NCI-H446 (cell line): ENCODE measurements at regions not wholly inside any gene's neighbourhood (a gene's known extent, or its start where the extent isn't known, plus 50 kb on each side); places are given as distances from the start of the nearest gene placed in this dataset.
"Not testable (repeated sequence)": the region's sequence is repeated elsewhere in the genome, so short reads cannot be mapped to it uniquely, and the experiment has no call there.

Experiments used
- DNase-seq, 2 experiments: peaks; one replicate each; lab custom pipeline; 2025; lab: John Stamatoyannopoulos, UW

DNA sequence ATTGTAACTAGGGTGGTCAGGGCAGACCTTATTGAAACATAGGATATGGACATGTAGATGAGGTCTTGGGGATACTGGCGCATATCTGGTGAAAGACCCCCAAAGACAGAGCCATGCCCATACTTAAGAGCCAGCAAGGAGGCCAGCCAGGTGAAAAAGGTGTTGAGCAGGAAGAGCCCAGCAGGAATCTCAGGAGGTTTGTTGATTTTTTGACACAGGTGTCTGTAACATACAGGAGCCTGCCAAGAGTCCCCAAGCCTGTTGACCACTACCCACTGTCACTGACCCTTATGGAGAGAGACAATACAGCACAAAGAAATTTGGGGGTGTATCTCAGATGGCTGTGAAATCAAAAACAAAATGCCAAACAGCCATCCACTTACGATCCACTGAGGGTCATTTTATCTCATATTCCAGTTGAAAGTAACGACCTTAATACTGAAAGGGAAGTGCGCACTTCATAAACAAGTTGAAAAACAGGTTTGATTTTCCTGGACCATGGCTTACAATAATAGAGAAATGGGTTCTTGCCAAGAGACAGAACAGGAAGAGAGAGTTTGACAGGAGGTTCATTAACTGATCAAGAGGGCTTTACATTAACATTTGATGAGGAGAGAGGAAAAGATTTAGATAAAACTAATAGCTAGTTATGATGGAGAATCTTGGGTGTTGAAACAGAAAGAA, 163.6 kb downstream of the GLUL start:
- DNase-seq, result no peak

DNA sequence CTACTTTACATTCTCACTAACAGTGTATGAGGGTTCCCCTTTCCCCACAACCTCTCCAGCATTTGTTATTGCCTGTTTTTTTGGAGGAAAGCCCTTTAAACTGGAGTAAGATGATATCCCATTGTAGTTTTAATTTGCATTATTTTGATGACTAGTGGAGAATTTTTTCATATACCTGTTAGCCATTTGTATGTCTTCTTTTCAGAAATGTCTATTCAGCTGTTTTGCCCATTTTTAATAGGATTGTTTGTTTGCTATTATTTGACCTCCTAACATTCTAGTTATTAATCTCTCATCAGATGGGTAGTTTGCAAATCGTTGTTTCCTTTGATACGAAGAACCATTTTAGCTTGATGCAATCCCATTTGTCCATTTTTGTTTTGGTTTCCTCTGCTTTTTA, 165.0 kb downstream of the GLUL start:
- DNase-seq, result no peak

DNA sequence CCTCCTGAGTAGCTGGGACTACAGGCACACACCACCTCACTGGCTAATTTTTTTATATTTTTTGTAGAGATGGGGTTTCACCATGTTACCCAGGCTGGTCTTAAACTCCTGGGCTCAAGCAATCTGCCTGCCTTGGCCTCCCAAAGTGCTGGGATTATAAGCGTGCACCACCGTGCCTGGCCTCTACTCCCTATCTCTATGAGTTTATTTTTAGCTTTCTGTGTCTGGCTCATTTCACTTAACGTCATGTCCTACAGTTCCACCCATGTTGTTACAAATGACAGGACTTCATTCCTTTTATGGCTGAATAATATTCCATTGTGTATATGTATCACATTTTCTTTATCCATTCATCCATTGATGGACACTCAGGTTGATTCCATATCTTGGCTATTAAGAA, 164.2 kb upstream of the ZNF648 start:
- DNase-seq, result not testable (repeated sequence)

DNA sequence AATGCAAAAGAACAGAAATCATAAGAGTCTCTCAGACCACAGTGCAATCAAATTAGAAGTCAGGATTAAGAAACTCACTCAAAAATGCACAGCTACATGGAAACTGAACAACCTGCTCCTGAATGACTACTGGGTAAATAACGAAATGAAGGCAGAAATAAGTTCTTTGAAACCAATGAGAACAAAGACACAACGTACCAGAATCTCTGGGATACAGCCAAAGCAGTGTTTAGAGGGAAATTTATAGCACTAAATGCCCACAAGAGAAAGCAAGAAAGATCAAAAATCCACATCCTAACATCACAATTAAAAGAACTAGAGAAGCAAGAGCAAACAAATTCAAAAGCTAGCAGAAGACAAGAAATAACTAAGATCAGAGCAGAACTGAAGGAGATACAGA, 160.5 kb upstream of the ZNF648 start:
- not testable (repeated sequence) for DNase-seq

GRCh38 chr1:182221367-182221766, 159.9 kb upstream of the ZNF648 start:
- not testable (repeated sequence) for DNase-seq

DNA sequence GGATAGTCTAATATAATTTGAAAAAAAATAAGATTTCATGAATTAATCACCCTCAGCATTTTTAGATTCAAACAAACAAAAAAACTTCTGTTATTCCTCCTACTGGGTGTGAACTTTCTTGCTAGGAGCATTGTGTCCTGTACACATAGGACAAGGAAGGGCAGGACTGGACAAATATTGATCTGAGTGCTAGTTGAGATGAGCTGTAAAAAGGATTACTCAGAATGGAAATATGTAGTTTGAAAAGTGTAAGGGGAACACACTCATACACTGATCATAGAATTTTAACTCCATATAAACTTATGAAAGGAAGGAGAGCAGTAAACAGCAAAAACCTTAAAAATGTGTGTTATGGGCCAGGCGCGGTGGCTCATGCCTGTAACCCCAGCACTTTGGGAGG, 156.5 kb upstream of the ZNF648 start:
- DNase-seq, result no peak

GRCh38 chr1:182217071-182217470, 155.6 kb upstream of the ZNF648 start:
- DNase-seq, result no peak

- no peak for DNase-seq
These were observed 154.3 kb upstream of the ZNF648 start for GRCh38 chr1:182215764-182216163.

- DNase-seq, result no peak
These were observed 151.7 kb upstream of the ZNF648 start for GRCh38 chr1:182213163-182213562.

DNA sequence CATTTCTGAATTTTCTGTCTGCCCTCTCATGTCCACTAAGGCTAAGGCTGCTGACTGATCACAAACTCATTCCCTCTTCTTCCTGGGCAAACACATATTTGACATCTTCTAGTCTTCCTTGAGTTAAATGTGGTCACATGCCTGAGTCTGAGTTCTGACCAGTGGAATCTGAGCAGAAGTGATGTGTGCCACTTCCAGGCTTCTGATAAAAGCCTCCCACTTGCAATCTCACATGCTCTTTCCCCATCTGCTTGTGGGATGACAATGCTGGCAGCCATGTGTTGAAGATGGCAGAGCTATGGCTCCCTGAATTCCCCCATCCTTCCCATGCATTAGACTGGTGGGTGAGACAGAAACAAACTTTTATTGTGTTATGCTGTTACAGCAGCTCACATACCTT, 149.9 kb upstream of the ZNF648 start:
- DNase-seq, result no peak

- DNase-seq, result no peak
These were observed 148.9 kb upstream of the ZNF648 start for GRCh38 chr1:182210417-182210816.

DNA sequence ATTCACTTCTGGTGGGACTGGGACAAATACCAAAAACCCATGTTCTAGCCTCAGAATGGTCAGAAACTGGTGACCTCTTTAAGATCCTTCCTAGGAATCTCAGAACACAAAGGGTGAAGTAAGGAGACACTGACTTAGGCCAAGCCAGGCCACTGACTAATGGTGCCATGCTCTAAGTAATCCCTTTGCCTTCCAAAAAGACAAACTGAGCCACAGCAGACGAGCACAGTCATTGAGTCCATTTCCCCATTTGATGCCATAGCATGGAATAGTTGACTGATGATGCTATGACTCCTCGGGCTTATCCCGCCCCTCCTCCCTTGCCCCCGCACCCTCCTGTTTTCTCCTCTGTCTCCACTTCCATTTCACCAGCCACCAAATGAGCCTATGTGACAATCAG, 145.8 kb upstream of the ZNF648 start:
- DNase-seq, result no peak

- DNase-seq, result no peak
These were observed 145.2 kb upstream of the ZNF648 start for GRCh38 chr1:182206626-182207239.

- no peak for DNase-seq
These were observed 144.0 kb upstream of the ZNF648 start for GRCh38 chr1:182205351-182206022.

DNA sequence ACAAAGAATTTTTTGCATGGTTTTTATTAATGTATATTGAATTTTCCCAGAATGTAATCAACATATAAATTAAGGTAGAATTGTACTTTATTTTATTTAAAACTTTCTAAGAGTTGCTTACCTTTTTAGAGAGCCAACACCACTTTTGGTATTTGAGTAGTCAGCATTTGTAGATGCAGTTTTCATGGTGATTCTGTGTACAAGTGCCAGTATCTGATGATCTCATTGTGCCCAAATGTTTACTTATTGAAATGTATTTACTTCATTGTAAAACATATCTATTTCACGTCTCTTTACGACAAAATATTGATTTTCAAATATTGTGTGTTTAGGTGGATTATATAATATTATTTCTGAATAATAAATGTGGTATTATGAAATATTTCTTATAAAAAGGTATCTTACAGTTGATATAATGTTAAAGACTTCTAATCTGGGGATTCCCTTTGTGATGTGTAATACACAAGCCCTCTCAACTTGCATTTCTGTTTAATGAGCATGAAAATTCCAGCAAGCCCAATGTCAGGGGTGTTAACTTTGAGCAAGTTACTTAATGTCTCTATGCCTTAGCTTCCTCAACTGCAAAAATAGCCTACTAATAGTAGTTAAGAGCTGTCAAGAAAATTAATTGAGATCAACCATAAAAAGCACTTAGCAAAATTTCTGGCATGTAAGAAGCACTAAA, 141.8 kb upstream of the ZNF648 start:
- no peak for DNase-seq

DNA sequence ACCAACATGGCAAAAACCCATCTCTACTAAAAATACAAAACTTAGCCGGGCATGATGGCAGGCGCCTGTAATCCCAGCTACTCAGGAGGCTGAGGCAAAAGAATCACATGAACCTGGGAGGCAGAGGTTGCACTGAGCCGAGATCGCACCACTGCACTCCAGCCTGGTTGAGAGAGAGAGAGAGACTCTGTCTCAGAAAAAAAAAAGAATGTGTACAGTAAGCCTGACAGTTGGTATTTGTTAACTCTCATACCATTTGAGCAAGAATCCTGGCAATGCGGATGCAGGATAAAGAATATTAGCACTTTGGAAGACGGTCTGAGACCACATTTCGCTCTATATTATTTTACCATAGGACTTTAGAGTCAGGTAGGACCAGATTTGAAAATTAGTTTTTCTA, 140.0 kb upstream of the ZNF648 start:
- not testable (repeated sequence) for DNase-seq

DNA sequence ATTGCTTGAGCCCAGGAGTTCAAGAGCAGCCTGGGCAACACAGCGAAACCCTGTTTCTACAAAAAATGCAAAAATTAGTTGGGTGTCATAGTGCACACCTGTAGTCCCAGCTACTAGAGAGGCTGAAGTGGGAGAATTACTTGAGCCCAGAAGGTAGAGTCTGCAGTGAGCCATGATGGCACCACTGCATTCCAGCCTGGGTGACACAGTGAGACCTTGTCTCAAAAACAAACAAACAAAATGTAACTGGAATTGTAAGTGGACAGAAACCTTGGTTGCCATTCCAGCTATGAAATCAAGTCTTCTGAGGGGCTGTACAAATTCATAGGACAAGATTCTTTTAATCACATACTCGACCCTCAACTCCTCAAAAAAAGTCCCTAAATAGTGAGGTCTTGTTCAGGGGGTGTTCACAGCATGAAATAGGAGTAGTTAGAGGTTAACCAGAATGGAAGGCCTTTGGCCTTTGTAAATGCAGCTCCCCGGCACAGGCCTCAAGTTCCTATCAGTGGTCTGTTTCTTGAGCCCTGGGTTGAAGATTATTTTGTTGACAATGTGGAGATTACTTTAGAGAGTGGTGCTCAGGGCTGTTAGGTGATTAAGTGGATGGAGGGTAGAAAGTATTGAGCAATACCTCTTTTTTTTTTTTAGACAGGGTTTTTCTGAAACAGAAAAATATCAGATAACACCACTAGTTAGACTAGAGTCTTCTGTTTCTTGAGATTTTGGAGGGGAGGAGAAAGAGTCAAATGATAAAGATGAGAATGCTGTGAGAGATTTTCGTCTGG, 138.7 kb upstream of the ZNF648 start:
- DNase-seq, result no peak

DNA sequence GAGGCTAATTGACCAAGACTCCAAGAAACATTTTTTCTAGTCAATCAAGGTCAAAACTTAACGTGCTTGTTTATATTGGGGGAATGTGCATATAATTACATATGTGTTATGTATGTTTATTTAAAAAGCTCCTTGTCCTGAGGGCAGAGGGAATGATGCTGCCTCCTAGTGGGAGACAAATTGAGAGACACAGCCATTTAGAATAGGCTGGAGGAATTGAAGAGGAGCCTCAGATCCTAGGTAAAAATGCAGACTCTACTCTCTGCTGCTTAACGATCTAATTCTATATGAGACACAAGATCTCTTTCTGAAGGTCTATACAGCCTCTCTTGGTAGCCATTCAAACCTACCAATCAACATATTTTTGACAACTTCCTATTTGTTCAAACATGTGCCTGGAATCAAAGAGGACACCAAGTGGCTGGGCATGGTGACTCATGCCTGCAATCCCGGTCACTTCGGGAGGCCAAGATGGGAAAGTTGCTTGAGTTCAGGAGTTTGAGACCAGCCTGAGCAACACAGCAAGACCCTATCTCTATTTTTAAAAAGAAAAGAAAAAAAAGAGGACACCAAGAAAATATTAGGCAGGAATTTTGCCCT, 136.6 kb upstream of the ZNF648 start:
- DNase-seq, result no peak

DNA sequence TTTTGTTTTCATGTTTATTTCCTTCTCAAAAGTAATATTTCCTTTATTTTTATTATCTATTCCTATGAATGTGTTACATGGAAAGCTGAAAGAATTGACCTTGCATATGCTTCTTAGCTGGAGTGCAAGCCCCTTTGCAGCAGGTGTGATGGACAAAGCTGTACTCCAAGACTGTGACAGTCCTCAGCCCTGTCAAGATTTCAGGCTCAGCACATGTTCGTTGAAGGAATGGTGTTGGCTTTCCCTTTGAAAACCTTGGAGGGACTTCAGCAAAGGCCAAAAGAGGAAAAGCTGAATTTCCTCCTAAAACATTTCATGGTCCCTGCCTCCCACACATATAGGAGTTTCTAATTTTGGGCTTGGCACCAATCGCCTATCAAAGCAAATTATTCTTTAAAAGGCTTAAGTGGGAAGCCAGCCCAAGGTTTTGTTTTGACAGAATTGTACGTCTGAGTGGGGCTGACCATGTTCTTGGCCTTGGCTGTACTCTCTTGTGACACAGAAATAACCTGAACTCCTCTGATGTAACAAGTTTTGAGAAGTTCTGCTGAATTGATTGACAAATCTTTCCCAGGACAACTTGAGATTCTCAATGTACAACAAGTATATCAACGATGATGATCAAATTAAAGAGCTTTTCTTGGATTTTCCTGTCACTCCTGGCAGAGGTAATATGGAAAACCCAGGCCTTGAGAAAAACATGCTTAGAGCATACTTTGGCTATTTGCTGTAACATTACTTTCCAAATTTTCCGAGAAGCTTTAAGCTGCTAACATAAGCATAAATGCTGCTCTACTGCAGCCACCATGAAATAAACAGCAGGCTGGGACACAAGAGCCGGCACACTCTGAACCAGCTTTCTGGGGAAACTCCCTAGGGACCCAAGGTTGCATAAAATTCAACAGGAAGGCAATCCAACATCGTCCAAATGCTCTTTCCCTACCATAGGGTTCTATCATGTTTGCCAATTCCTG, 135.7 kb upstream of the ZNF648 start:
- peak in 1 of 2 experiments; percentile 49 for DNase-seq

GRCh38 chr1:182195733-182196132, 134.2 kb upstream of the ZNF648 start:
- DNase-seq, result no peak
